Urinary bladder (tissue), 3 donors: ENCODE measurements at regions not wholly inside any gene's neighbourhood (a gene's known extent, or its start where the extent isn't known, plus 50 kb on each side); places are given as distances from the start of the nearest gene placed in this dataset.

Experiments used
- DNase-seq: peaks from one replicate; pipeline ENCODE4 v3.0.0-alpha.2; 2015; ENCODE audit errors: extremely low spot score
- H3K27ac ChIP-seq: one replicate; pipeline ENCODE4 v1.5.1; 2013; ENCODE audit warnings: low read depth, mild to moderate bottlenecking, moderate library complexity
- H3K36me3 ChIP-seq: one replicate; pipeline ENCODE4 v1.6.1; 2013; ENCODE audit warnings: mild to moderate bottlenecking, moderate library complexity; ENCODE audit not compliant: insufficient read depth
- H3K4me1 ChIP-seq: one replicate; pipeline ENCODE4 v1.6.1; 2013; ENCODE audit warnings: mild to moderate bottlenecking, moderate library complexity; ENCODE audit not compliant: insufficient read depth
- H3K4me3 ChIP-seq: one replicate; pipeline ENCODE4 v1.5.1; 2013; ENCODE audit warnings: low read depth, low read length
- whole genome bisulfite sequencing: extraction: QIAGEN DNeasy Blood & Tissue Kit; methylation state at CpG from one replicate; pipeline ENCODE4 v1.1.7; 2013; 5-methylcytosine and 5-hydroxymethylcytosine counted together
- donor health status: healthy with polysubstance abuse.
- donor health status: healthy.

GRCh38 chr12:41122894-41123293 lies 65.2 kb upstream of the PDZRN4 start:
- no peak overlapping the region for H3K4me3 ChIP-seq
- peak; percentile 15 for DNase-seq
- WGBS: 21% methylated on average over 3 of the region's 3 CpGs
- H3K4me1 ChIP-seq: no peaks in the 10 kb centered on the region
- no peak overlapping the region for H3K27ac ChIP-seq
- no peaks in the 10 kb centered on the region for H3K36me3 ChIP-seq

GRCh38 chr12:41123871-41124270 lies 64.2 kb upstream of the PDZRN4 start:
- WGBS: 68% methylated on average over 1 of the region's 1 CpG
- H3K4me3 ChIP-seq: no peak overlapping the region
- no peak for DNase-seq
- no peaks in the 10 kb centered on the region for H3K36me3 ChIP-seq
- H3K4me1 ChIP-seq: no peaks in the 10 kb centered on the region
- no peak overlapping the region for H3K27ac ChIP-seq
